Activated CD8-positive, alpha-beta memory T cell treated with anti-CD3 and anti-CD28 coated beads for 1 hour (primary cell): ENCODE measurements at regions not wholly inside any gene's neighbourhood (a gene's known extent, or its start where the extent isn't known, plus 50 kb on each side); places are given as distances from the start of the nearest gene placed in this dataset.

ENCODE experiments used
- DNase-seq, 2 donors: peaks; one replicate each; pipeline ENCODE4 v3.0.0-alpha.2; 2020; ENCODE audit warnings: low read depth in 1 of 2; ENCODE audit errors: extremely low read depth in 1 of 2

GRCh38 chr2:226443112-226443511, 356.5 kb downstream of the IRS1 start:
- DNase-seq, result no peak

GRCh38 chr2:226440127-226440918, 359.3 kb downstream of the IRS1 start:
- DNase-seq, result no peak

GRCh38 chr2:226439337-226439736, 360.3 kb downstream of the IRS1 start:
- DNase-seq, result no peak

- no peak for DNase-seq
These were observed 364.5 kb downstream of the IRS1 start for GRCh38 chr2:226435146-226435545.

- no peak for DNase-seq
These were observed 364.9 kb downstream of the IRS1 start for GRCh38 chr2:226434702-226435101.

GRCh38 chr2:226431288-226431948, 368.2 kb downstream of the IRS1 start:
- no peak for DNase-seq

- DNase-seq, result no peak
These were observed 370.1 kb downstream of the IRS1 start for GRCh38 chr2:226429476-226429875.

- no peak for DNase-seq
These were observed 371.9 kb downstream of the IRS1 start for GRCh38 chr2:226427538-226428307.

GRCh38 chr2:226426292-226426736, 373.3 kb downstream of the IRS1 start:
- DNase-seq, result no peak

GRCh38 chr2:226424971-226425370, 374.6 kb downstream of the IRS1 start:
- DNase-seq, result no peak

- DNase-seq, result no peak
These were observed 376.1 kb downstream of the IRS1 start for GRCh38 chr2:226423498-226423960.

- DNase-seq, result no peak
These were observed 379.0 kb downstream of the IRS1 start for GRCh38 chr2:226420646-226421045.

GRCh38 chr2:226418521-226418920, 381.1 kb downstream of the IRS1 start:
- no peak for DNase-seq

GRCh38 chr2:226414335-226414734, 385.3 kb downstream of the IRS1 start:
- no peak for DNase-seq

- no peak for DNase-seq
These were observed 386.0 kb downstream of the IRS1 start for GRCh38 chr2:226413498-226414130.

- no peak for DNase-seq
These were observed 387.8 kb downstream of the IRS1 start for GRCh38 chr2:226411727-226412360.

- DNase-seq, result no peak
These were observed 388.4 kb downstream of the IRS1 start for GRCh38 chr2:226411205-226411604.

- DNase-seq, result no peak
These were observed 389.3 kb downstream of the IRS1 start for GRCh38 chr2:226410247-226410835.

GRCh38 chr2:226409134-226409533, 390.5 kb downstream of the IRS1 start:
- DNase-seq, result no peak

- no peak for DNase-seq
These were observed 391.5 kb downstream of the IRS1 start for GRCh38 chr2:226408141-226408540.
